NCI-H1092 (cell line): ENCODE measurements at regions not wholly inside any gene's neighbourhood (a gene's known extent, or its start where the extent isn't known, plus 50 kb on each side); places are given as distances from the start of the nearest gene placed in this dataset.
"Not testable (repeated sequence)": the region's sequence is repeated elsewhere in the genome, so short reads cannot be mapped to it uniquely, and the experiment has no call there.

Experiments used
- DNase-seq: peaks from one replicate; lab custom pipeline; 2025; lab: John Stamatoyannopoulos, UW

GRCh38 chr19:5290336-5291262 lies 50.0 kb downstream of the PTPRS start:
- DNase-seq = no peak

GRCh38 chr19:5289060-5289990 lies 51.3 kb downstream of the PTPRS start:
- no peak for DNase-seq

- no peak for DNase-seq
Observed at GRCh38 chr19:5288347-5288739, 52.3 kb downstream of the PTPRS start.

GRCh38 chr19:5287066-5287465 lies 53.5 kb downstream of the PTPRS start:
- no peak for DNase-seq

- DNase-seq = no peak
Observed at GRCh38 chr19:5286465-5287029, 54.1 kb downstream of the PTPRS start.

- no peak for DNase-seq
Observed at GRCh38 chr19:5285955-5286354, 54.7 kb downstream of the PTPRS start.

GRCh38 chr19:5285311-5285710 lies 55.3 kb downstream of the PTPRS start:
- no peak for DNase-seq

GRCh38 chr19:5282901-5283300 lies 57.7 kb downstream of the PTPRS start:
- DNase-seq = no peak

- no peak for DNase-seq
Observed at GRCh38 chr19:5281588-5281987, 59.0 kb downstream of the PTPRS start.

- not testable (repeated sequence) for DNase-seq
Observed at GRCh38 chr19:5275668-5276067, 64.9 kb downstream of the PTPRS start.

GRCh38 chr19:5273782-5274181 lies 66.8 kb downstream of the PTPRS start:
- no peak for DNase-seq

GRCh38 chr19:5271145-5271544 lies 69.5 kb downstream of the PTPRS start:
- no peak for DNase-seq

GRCh38 chr19:5269926-5270325 lies 70.7 kb downstream of the PTPRS start:
- no peak for DNase-seq

GRCh38 chr19:5269279-5269678 lies 71.3 kb downstream of the PTPRS start:
- no peak for DNase-seq

- DNase-seq = no peak
Observed at GRCh38 chr19:5268801-5269200, 71.8 kb downstream of the PTPRS start.

GRCh38 chr19:5265260-5265659 lies 75.4 kb downstream of the PTPRS start:
- DNase-seq = no peak

GRCh38 chr19:5264453-5264852 lies 76.2 kb downstream of the PTPRS start:
- DNase-seq = no peak

- no peak for DNase-seq
Observed at GRCh38 chr19:5263615-5264014, 77.0 kb downstream of the PTPRS start.

- no peak for DNase-seq
Observed at GRCh38 chr19:5262721-5263120, 77.9 kb downstream of the PTPRS start.

- no peak for DNase-seq
Observed at GRCh38 chr19:5261156-5261890, 79.3 kb downstream of the PTPRS start.

GRCh38 chr19:5260381-5260967 lies 80.1 kb downstream of the PTPRS start:
- DNase-seq = no peak
